ENCODE measurements at regions not wholly inside any gene's neighbourhood (a gene's known extent, or its start where the extent isn't known, plus 50 kb on each side); places are given as distances from the start of the nearest gene placed in this dataset.

GRCh38 chr4:125956276-125956675, 641.5 kb downstream of the FAT4 start:
- Mint-ChIP-seq H3K9me3 (ENCODE audit: unreplicated experiment) (no peaks in the 10 kb centered on the region), H3K4me3 (ENCODE audit: unreplicated experiment) (no peak overlapping the region), H3K27me3 (ENCODE audit: low read depth, unreplicated experiment) (no peaks in the 10 kb centered on the region), H3K27ac (ENCODE audit: unreplicated experiment) (no peak overlapping the region), H3K4me1 (ENCODE audit: low read depth, unreplicated experiment) (no peaks in the 10 kb centered on the region), H3K36me3 (ENCODE audit: low read depth, unreplicated experiment) (no peaks in the 10 kb centered on the region)
- Histone ChIP-seq H3K9ac (ENCODE audit: low read length) (no peak overlapping the region), H2AFZ (ENCODE audit: low read depth, low read length) (no peak overlapping the region), H3K27me3 (ENCODE audit: insufficient read depth, low read length) (no peaks in the 10 kb centered on the region), H3K4me3 (ENCODE audit: insufficient read depth, low read depth, low read length) (no peak overlapping the region), H3K9me3 (ENCODE audit: insufficient read depth, low read depth, low read length) (no peaks in the 10 kb centered on the region), H3K79me2 (ENCODE audit: insufficient read depth, low read length) (no peaks in the 10 kb centered on the region), H4K20me1 (ENCODE audit: insufficient read depth, low read length) (no peaks in the 10 kb centered on the region), H3K27ac (ENCODE audit: low read depth, low read length) (no peak overlapping the region), H3K4me1 (ENCODE audit: insufficient read depth, low read length) (no peaks in the 10 kb centered on the region), H3K4me2 (ENCODE audit: low read length) (no peak overlapping the region), H3K36me3 (ENCODE audit: insufficient read depth, low read length) (no peaks in the 10 kb centered on the region)
- DNase-seq (ENCODE audit: low read depth) (no peak), FAIRE-seq (no peak)
- TF ChIP-seq EZH2 (IDR thresholded peaks at IDR 0.05; ENCODE audit: insufficient read depth, low read length) (no peak), CTCF (IDR thresholded peaks at IDR 0.05; ENCODE audit: insufficient read depth, low read depth, low read length) (no peak)

GRCh38 chr4:125958519-125958918, 643.8 kb downstream of the FAT4 start:
- no peaks in the 10 kb centered on the region for H3K9me3 ChIP-seq (ENCODE audit: insufficient read depth, low read depth, low read length)
- no peak overlapping the region for H2AFZ ChIP-seq (ENCODE audit: low read depth, low read length)
- Mint-ChIP-seq H3K27me3 (ENCODE audit: low read depth, unreplicated experiment) (no peaks in the 10 kb centered on the region), H3K9me3 (ENCODE audit: unreplicated experiment) (no peaks in the 10 kb centered on the region), H3K27ac (ENCODE audit: unreplicated experiment) (no peak overlapping the region), H3K36me3 (ENCODE audit: low read depth, unreplicated experiment) (no peaks in the 10 kb centered on the region), H3K4me3 (ENCODE audit: unreplicated experiment) (no peak overlapping the region), H3K4me1 (ENCODE audit: low read depth, unreplicated experiment) (no peaks in the 10 kb centered on the region)
- H3K9ac ChIP-seq (ENCODE audit: low read length): no peak overlapping the region
- no peaks in the 10 kb centered on the region for H3K36me3 ChIP-seq (ENCODE audit: insufficient read depth, low read length)
- H4K20me1 ChIP-seq (ENCODE audit: insufficient read depth, low read length): no peaks in the 10 kb centered on the region
- no peak overlapping the region for H3K4me3 ChIP-seq (ENCODE audit: insufficient read depth, low read depth, low read length)
- no peaks in the 10 kb centered on the region for H3K27me3 ChIP-seq (ENCODE audit: insufficient read depth, low read length)
- no peaks in the 10 kb centered on the region for H3K4me1 ChIP-seq (ENCODE audit: insufficient read depth, low read length)
- FAIRE-seq (no peak), DNase-seq (ENCODE audit: low read depth) (no peak)
- no peak overlapping the region for H3K27ac ChIP-seq (ENCODE audit: low read depth, low read length)
- H3K79me2 ChIP-seq (ENCODE audit: insufficient read depth, low read length): no peaks in the 10 kb centered on the region
- TF ChIP-seq EZH2 (IDR thresholded peaks at IDR 0.05; ENCODE audit: insufficient read depth, low read length) (no peak), CTCF (IDR thresholded peaks at IDR 0.05; ENCODE audit: insufficient read depth, low read depth, low read length) (no peak)
- no peak overlapping the region for H3K4me2 ChIP-seq (ENCODE audit: low read length)

- Mint-ChIP-seq H3K36me3 (ENCODE audit: low read depth, unreplicated experiment) (no peaks in the 10 kb centered on the region), H3K4me3 (ENCODE audit: unreplicated experiment) (no peak overlapping the region), H3K27me3 (ENCODE audit: low read depth, unreplicated experiment) (no peaks in the 10 kb centered on the region), H3K9me3 (ENCODE audit: unreplicated experiment) (no peaks in the 10 kb centered on the region), H3K4me1 (ENCODE audit: low read depth, unreplicated experiment) (no peaks in the 10 kb centered on the region), H3K27ac (ENCODE audit: unreplicated experiment) (no peak overlapping the region)
- no peak for DNase-seq (ENCODE audit: low read depth)
- Histone ChIP-seq H3K4me1 (ENCODE audit: insufficient read depth, low read length) (no peaks in the 10 kb centered on the region), H3K79me2 (ENCODE audit: insufficient read depth, low read length) (no peaks in the 10 kb centered on the region), H2AFZ (ENCODE audit: low read depth, low read length) (no peak overlapping the region), H4K20me1 (ENCODE audit: insufficient read depth, low read length) (no peaks in the 10 kb centered on the region), H3K4me3 (ENCODE audit: insufficient read depth, low read depth, low read length) (no peak overlapping the region), H3K27ac (ENCODE audit: low read depth, low read length) (no peak overlapping the region), H3K36me3 (ENCODE audit: insufficient read depth, low read length) (no peaks in the 10 kb centered on the region), H3K9me3 (ENCODE audit: insufficient read depth, low read depth, low read length) (no peaks in the 10 kb centered on the region), H3K27me3 (ENCODE audit: insufficient read depth, low read length) (no peaks in the 10 kb centered on the region), H3K4me2 (ENCODE audit: low read length) (no peak overlapping the region), H3K9ac (ENCODE audit: low read length) (no peak overlapping the region)
- FAIRE-seq: no peak
- TF ChIP-seq CTCF (IDR thresholded peaks at IDR 0.05; ENCODE audit: insufficient read depth, low read depth, low read length) (no peak), EZH2 (IDR thresholded peaks at IDR 0.05; ENCODE audit: insufficient read depth, low read length) (no peak)
Measured at GRCh38 chr4:125961626-125962025, 646.9 kb downstream of the FAT4 start.
